ENCODE measurements at regions not wholly inside any gene's neighbourhood (a gene's known extent, or its start where the extent isn't known, plus 50 kb on each side); places are given as distances from the start of the nearest gene placed in this dataset.

DNA sequence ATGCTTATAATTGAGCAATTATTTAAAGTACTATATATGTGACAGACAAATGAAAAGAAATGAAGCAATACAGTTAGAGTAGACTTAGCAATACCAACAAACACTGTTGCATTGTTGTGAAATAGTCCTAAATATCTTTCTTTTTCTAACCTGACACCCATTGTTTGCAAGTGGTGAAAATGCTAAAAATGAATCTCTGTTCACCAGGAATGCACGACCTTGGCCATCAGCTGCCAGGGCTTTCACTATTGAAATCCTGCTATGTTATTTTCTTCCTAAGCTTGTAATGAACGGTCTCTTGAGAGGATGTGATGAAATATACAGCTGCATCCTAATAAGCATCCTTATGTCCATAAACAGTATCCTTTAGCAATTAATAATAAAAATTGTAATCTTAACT is 136.2 kb upstream of the MGAT5 start:
- no peak for TF ChIP-seq NFIC (IDR thresholded peaks at IDR 0.05)
- TF ChIP-seq ZNF146 (CRISPR knock-in tag; IDR thresholded peaks at IDR 0.05; ENCODE audit: unreplicated experiment): no peak
- TF ChIP-seq SREBF1 (IDR thresholded peaks at IDR 0.05; ENCODE audit: borderline replicate concordance, low read depth, low read length): no peak
- TF ChIP-seq ZNF121 (CRISPR knock-in tag; conservative IDR thresholded peaks at IDR 0.05): no peak
- no peak for TF ChIP-seq POU5F1 (IDR thresholded peaks at IDR 0.05; ENCODE audit: borderline replicate concordance, low read depth, low read length, partially characterized antibody)
- TF ChIP-seq TAF7 (tag; IDR thresholded peaks at IDR 0.05): no peak
- TF ChIP-seq ZNF232 (CRISPR knock-in tag; IDR thresholded peaks at IDR 0.05): no peak
- TF ChIP-seq ZNF75A (CRISPR knock-in tag; IDR thresholded peaks at IDR 0.05): no peak
- no peak for TF ChIP-seq ZNF324 (CRISPR knock-in tag; IDR thresholded peaks at IDR 0.05)
- no peak for TF ChIP-seq EP300 (IDR thresholded peaks at IDR 0.05; ENCODE audit: low read length)
- TF ChIP-seq PBX2 (CRISPR knock-in tag; IDR thresholded peaks at IDR 0.05; ENCODE audit: low read depth): no peak
- TF ChIP-seq PBX2 (tag; conservative IDR thresholded peaks at IDR 0.05; ENCODE audit: low read depth): no peak
- no peak for TF ChIP-seq POLR3A (IDR thresholded peaks at IDR 0.05; ENCODE audit: borderline replicate concordance, extremely low read depth, insufficient read depth, insufficient read length)
- TF ChIP-seq SMC3 (conservative IDR thresholded peaks at IDR 0.05; ENCODE audit: insufficient read depth, low read depth, low read length): no peak
